ENCODE measurements at regions not wholly inside any gene's neighbourhood (a gene's known extent, or its start where the extent isn't known, plus 50 kb on each side); places are given as distances from the start of the nearest gene placed in this dataset.

DNA sequence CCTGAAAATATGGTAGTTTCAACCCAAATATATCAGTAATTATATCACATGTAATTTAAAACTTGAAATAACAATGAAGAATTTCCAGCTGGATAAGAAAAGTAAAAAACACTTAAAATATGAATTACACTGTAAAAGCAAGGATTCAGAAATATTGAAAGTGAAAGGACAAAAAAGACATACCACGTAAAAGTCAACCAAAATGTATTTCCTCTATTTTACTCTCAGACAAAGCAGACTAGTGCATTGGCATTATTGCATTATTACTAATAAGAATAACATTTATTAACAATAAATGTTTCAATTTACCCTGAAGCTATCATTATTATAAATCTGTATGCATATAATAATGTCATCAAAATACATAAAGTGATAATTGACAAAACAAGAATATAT, 445.1 kb upstream of the TRIB2 start:
- TF ChIP-seq, protein P1, sequence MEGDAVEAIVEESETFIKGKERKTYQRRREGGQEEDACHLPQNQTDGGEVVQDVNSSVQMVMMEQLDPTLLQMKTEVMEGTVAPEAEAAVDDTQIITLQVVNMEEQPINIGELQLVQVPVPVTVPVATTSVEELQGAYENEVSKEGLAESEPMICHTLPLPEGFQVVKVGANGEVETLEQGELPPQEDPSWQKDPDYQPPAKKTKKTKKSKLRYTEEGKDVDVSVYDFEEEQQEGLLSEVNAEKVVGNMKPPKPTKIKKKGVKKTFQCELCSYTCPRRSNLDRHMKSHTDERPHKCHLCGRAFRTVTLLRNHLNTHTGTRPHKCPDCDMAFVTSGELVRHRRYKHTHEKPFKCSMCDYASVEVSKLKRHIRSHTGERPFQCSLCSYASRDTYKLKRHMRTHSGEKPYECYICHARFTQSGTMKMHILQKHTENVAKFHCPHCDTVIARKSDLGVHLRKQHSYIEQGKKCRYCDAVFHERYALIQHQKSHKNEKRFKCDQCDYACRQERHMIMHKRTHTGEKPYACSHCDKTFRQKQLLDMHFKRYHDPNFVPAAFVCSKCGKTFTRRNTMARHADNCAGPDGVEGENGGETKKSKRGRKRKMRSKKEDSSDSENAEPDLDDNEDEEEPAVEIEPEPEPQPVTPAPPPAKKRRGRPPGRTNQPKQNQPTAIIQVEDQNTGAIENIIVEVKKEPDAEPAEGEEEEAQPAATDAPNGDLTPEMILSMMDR (IDR thresholded peaks at IDR 0.05), result no peak
- no peak for TF ChIP-seq POLR2A (IDR thresholded peaks at IDR 0.05)
